HG03575 (cell line): ENCODE measurements at regions not wholly inside any gene's neighbourhood (a gene's known extent, or its start where the extent isn't known, plus 50 kb on each side); places are given as distances from the start of the nearest gene placed in this dataset.

Source experiments
- ATAC-seq: cut with Tn5 transposase; IDR thresholded peaks from one replicate; pipeline ENCODE4 v1.9.1; 2021; ENCODE audit not compliant: unreplicated experiment, insufficient number of reproducible peaks, low FRiP score; ENCODE audit errors: extremely low read depth

- ATAC-seq = no peak
Measured at GRCh38 chr5:128662997-128663396, 125.0 kb upstream of the FBN2 start.

GRCh38 chr5:128665747-128666355 is 127.8 kb upstream of the FBN2 start:
- no peak for ATAC-seq

GRCh38 chr5:128667152-128667551 is 129.1 kb upstream of the FBN2 start:
- no peak for ATAC-seq

GRCh38 chr5:128667751-128668150 is 129.7 kb upstream of the FBN2 start:
- ATAC-seq = no peak

- no peak for ATAC-seq
Measured at GRCh38 chr5:128668921-128669320, 130.9 kb upstream of the FBN2 start.

- no peak for ATAC-seq
Measured at GRCh38 chr5:128669803-128670202, 131.8 kb upstream of the FBN2 start.

- no peak for ATAC-seq
Measured at GRCh38 chr5:128671943-128672342, 133.9 kb upstream of the FBN2 start.

- ATAC-seq = no peak
Measured at GRCh38 chr5:128673000-128673399, 135.0 kb upstream of the FBN2 start.

- ATAC-seq = no peak
Measured at GRCh38 chr5:128673411-128673957, 135.4 kb upstream of the FBN2 start.

GRCh38 chr5:128673970-128674369 is 135.9 kb upstream of the FBN2 start:
- ATAC-seq = no peak

GRCh38 chr5:128674837-128675446 is 136.9 kb upstream of the FBN2 start:
- peak; percentile 87 for ATAC-seq

- no peak for ATAC-seq
Measured at GRCh38 chr5:128681096-128681495, 143.1 kb upstream of the FBN2 start.

- ATAC-seq = no peak
Measured at GRCh38 chr5:128681764-128682592, 143.9 kb upstream of the FBN2 start.

- ATAC-seq = no peak
Measured at GRCh38 chr5:128682669-128683068, 144.6 kb upstream of the FBN2 start.

GRCh38 chr5:128684961-128685360 is 146.9 kb upstream of the FBN2 start:
- no peak for ATAC-seq

- no peak for ATAC-seq
Measured at GRCh38 chr5:128687930-128688329, 149.9 kb upstream of the FBN2 start.

GRCh38 chr5:128693764-128694163 is 155.7 kb upstream of the FBN2 start:
- no peak for ATAC-seq

- ATAC-seq = no peak
Measured at GRCh38 chr5:128695791-128696530, 157.9 kb upstream of the FBN2 start.

- no peak for ATAC-seq
Measured at GRCh38 chr5:128701301-128701700, 163.3 kb upstream of the FBN2 start.
